ENCODE measurements at regions not wholly inside any gene's neighbourhood (a gene's known extent, or its start where the extent isn't known, plus 50 kb on each side); places are given as distances from the start of the nearest gene placed in this dataset.

GRCh38 chr4:14289708-14290107 lies 662.2 kb upstream of the BOD1L1 start:
- no peak for TF ChIP-seq ZNF274 (IDR thresholded peaks at IDR 0.05; ENCODE audit: low read depth, low read length)
- no peak for TF ChIP-seq SUZ12 (IDR thresholded peaks at IDR 0.05; ENCODE audit: extremely low read depth, insufficient read depth, insufficient read length)

Data from NT2/D1 (cell line).